HCT116 (cell line): ENCODE measurements at regions not wholly inside any gene's neighbourhood (a gene's known extent, or its start where the extent isn't known, plus 50 kb on each side); places are given as distances from the start of the nearest gene placed in this dataset.

ENCODE experiments used
- ATAC-seq: fragments of 200-7000 bp; cut with Tn5 transposase; 2 replicates; pipeline ENCODE4 v1.9.1; 2020; ENCODE audit warnings: mild to moderate bottlenecking, moderate library complexity
- BruUV-seq: library from RNA; stranded (reverse); fragments of 400-500 nt; replicated peaks from 2 replicates; lab custom pipeline; 2021; lab: Mats Ljungman, UMichigan
- CTCF ChIA-PET: fragments of 300-600 bp; sonication (Branson Sonifier 250); formaldehyde crosslinking; loops from one replicate; lab custom pipeline; 2021; ENCODE audit warnings: antibody characterized with exemption; lab: Charles Lee
- POLR2A ChIA-PET: fragments of 300-600, 350-600 bp; sonication (Branson Sonifier 250); formaldehyde crosslinking; loops from one replicate; lab custom pipeline; 2021; ENCODE audit warnings: antibody characterized with exemption; lab: Charles Lee
- RAD21 ChIA-PET, 2 experiments: fragments of 300-600 bp; sonication (Branson Sonifier 250); formaldehyde crosslinking; loops; one replicate each; lab custom pipeline; 2023; ENCODE audit warnings: low total read pairs in 2 of 2; ENCODE audit not compliant: uncharacterized antibody in 2 of 2, unreplicated experiment in 2 of 2, low non-redundant PET in 1 of 2; lab: Charles Lee
- DNase-seq: peaks from one replicate; pipeline ENCODE4 v3.0.0-alpha.2; 2010; ENCODE audit warnings: low read depth, low spot score
- H2AFZ ChIP-seq: fragments of 200-600 bp; shearing (Covaris generic), sonication (generic); 2 replicates; pipeline ENCODE4 v1.6.1; 2017; ENCODE audit warnings: low read depth, mixed run types, mixed read lengths, antibody characterized with exemption, low read length; ENCODE audit not compliant: poor library complexity, severe bottlenecking
- H3K27ac ChIP-seq: 2 replicates; pipeline ENCODE4 v1.5.1; 2012; ENCODE audit warnings: low read depth, low read length
- H3K27me3 ChIP-seq: fragments of 200-600 bp; sonication (generic); 2 replicates; pipeline ENCODE4 v1.6.1; 2016; ENCODE audit warnings: mixed run types, low read length, mixed read lengths; ENCODE audit not compliant: insufficient read depth
- H3K36me3 ChIP-seq, 2 experiments: fragments of 200-500 bp in 1 of 2; fragments of 200-600 bp in 1 of 2; sonication (Bioruptor generic) in 1 of 2; sonication (generic) in 1 of 2; 2 replicates each; pipeline versions ENCODE4 v1.5.1 to v1.6.1; 2014 to 2016; ENCODE audit warnings: low read length in 2 of 2, inconsistent platforms in 1 of 2, mixed read lengths in 1 of 2, mixed run types in 1 of 2; ENCODE audit not compliant: insufficient read depth in 2 of 2, control insufficient read depth in 1 of 2
- H3K4me1 ChIP-seq, 2 experiments: fragments of 200-600 bp in 1 of 2; sonication (generic) in 1 of 2; 2 replicates each; pipeline versions ENCODE4 v1.5.1 to v1.6.1; 2012 to 2017; ENCODE audit warnings: low read length in 2 of 2, inconsistent platforms in 1 of 2, mild to moderate bottlenecking in 1 of 2, mixed read lengths in 1 of 2, mixed run types in 1 of 2, moderate library complexity in 1 of 2; ENCODE audit not compliant: insufficient read depth in 2 of 2, control insufficient read depth in 1 of 2
- H3K4me2 ChIP-seq: fragments of 200-600 bp; sonication (generic); 2 replicates; pipeline ENCODE4 v1.6.1; 2017; ENCODE audit warnings: mixed run types, low read length, mixed read lengths
- H3K4me3 ChIP-seq, 2 experiments: fragments of 200-600 bp in 1 of 2; sonication (generic) in 1 of 2; replicated peaks in 1 of 2; 2 replicates each; pipeline ENCODE4 v1.5.1; 2011 to 2016; ENCODE audit warnings: low read length in 2 of 2, control low read depth in 1 of 2, low read depth in 1 of 2, mild to moderate bottlenecking in 1 of 2, mixed read lengths in 1 of 2, mixed run types in 1 of 2
- H3K79me2 ChIP-seq: fragments of 200-600 bp; sonication (generic); 2 replicates; pipeline ENCODE4 v1.6.1; 2017; ENCODE audit warnings: mild to moderate bottlenecking, mixed run types, low read length, moderate library complexity, mixed read lengths; ENCODE audit not compliant: insufficient read depth
- H3K9ac ChIP-seq: fragments of 200-600 bp; sonication (generic); 2 replicates; pipeline ENCODE4 v1.6.1; 2016; ENCODE audit warnings: low read length, mixed read lengths
- H3K9me2 ChIP-seq: fragments of 200-600 bp; sonication (generic), shearing (Covaris generic); 2 replicates; pipeline ENCODE4 v1.6.1; 2017; ENCODE audit warnings: mixed run types, mild to moderate bottlenecking, moderate library complexity; ENCODE audit not compliant: insufficient read depth
- H3K9me3 ChIP-seq, 2 experiments: fragments of 200-500 bp in 1 of 2; fragments of 200-600 bp in 1 of 2; sonication (Bioruptor generic) in 1 of 2; sonication (generic) in 1 of 2; 2 replicates each; pipeline ENCODE4 v1.6.1; 2014 to 2017; ENCODE audit warnings: low read length in 2 of 2, mixed read lengths in 2 of 2, inconsistent platforms in 1 of 2, low read depth in 1 of 2, mild to moderate bottlenecking in 1 of 2, mixed run types in 1 of 2, moderate library complexity in 1 of 2; ENCODE audit not compliant: control insufficient read depth in 1 of 2, insufficient read depth in 1 of 2
- H4K20me1 ChIP-seq: fragments of 200-600 bp; sonication (generic), shearing (Covaris generic); 2 replicates; pipeline ENCODE4 v1.6.1; 2017; ENCODE audit warnings: mixed run types, mild to moderate bottlenecking, moderate library complexity; ENCODE audit not compliant: insufficient read depth
- ATF3 ChIP-seq: IDR thresholded peaks from 2 replicates; pipeline ENCODE4 v1.6.1; 2012
- CTCF ChIP-seq, 3 experiments: fragments of 200-600 bp in 1 of 3; sonication (generic) in 1 of 3; IDR thresholded peaks in 2 of 3; conservative IDR thresholded peaks in 1 of 3; 2 replicates each; pipeline ENCODE4 v1.5.1; 2012 to 2017; ENCODE audit warnings: low read depth in 2 of 3, low read length in 2 of 3, antibody characterized with exemption in 1 of 3, borderline replicate concordance in 1 of 3, control low read depth in 1 of 3, mild to moderate bottlenecking in 1 of 3, mixed read lengths in 1 of 3, mixed run types in 1 of 3, moderate library complexity in 1 of 3; ENCODE audit not compliant: insufficient read depth in 1 of 3
- EZH2 ChIP-seq: fragments of 200-600 bp; sonication (generic); IDR thresholded peaks from 2 replicates; pipeline ENCODE4 v1.6.1; 2017; ENCODE audit warnings: antibody characterized with exemption, mixed run types
- EZH2phosphoT487 ChIP-seq: fragments of 200-600 bp; IDR thresholded peaks from 2 replicates; pipeline ENCODE4 v1.6.1; 2018; ENCODE audit warnings: antibody characterized with exemption, borderline replicate concordance
- FOSL1 ChIP-seq: IDR thresholded peaks from 2 replicates; pipeline ENCODE4 v1.6.1; 2012; ENCODE audit warnings: low read depth
- MAX ChIP-seq: IDR thresholded peaks from 2 replicates; pipeline ENCODE4 v1.6.1; 2012
- RAD21 ChIP-seq: IDR thresholded peaks from 2 replicates; pipeline ENCODE4 v1.6.1; 2012; ENCODE audit warnings: low read depth, mild to moderate bottlenecking
- SIN3A ChIP-seq: IDR thresholded peaks from 2 replicates; pipeline ENCODE4 v1.6.1; 2012; ENCODE audit warnings: low read depth
- SRF ChIP-seq: IDR thresholded peaks from 2 replicates; pipeline ENCODE4 v1.6.1; 2012; ENCODE audit warnings: low read depth
- TCF7L2 ChIP-seq: IDR thresholded peaks from 2 replicates; pipeline ENCODE4 v1.7.0; 2011; ENCODE audit warnings: borderline replicate concordance, inconsistent platforms; ENCODE audit not compliant: insufficient read depth, insufficient read length; ENCODE audit errors: extremely low read depth
- YY1 ChIP-seq: IDR thresholded peaks from 2 replicates; pipeline ENCODE4 v1.6.1; 2011; ENCODE audit warnings: low read length, low read depth, moderate library complexity, mild to moderate bottlenecking; ENCODE audit not compliant: insufficient replicate concordance; ENCODE audit errors: extremely low read depth
- intact Hi-C: fragments of 100-400 bp; cut with micrococcal nuclease; formaldehyde crosslinking; loops from 2 replicates; pipeline ENCODE4 v1.10.0; 2022

GRCh38 chr15:27671819-27672437 lies 427.2 kb downstream of the OCA2 start:
- peaks cover 3 to 52% of the 10 kb centered on the region in 2 experiments; a peak in 2 of 4 replicates for H3K9me3 ChIP-seq
- no peaks in the 10 kb centered on the region for H3K27me3 ChIP-seq
- no peak overlapping the region for H3K4me3 ChIP-seq
- H3K4me1 ChIP-seq, result no peaks in the 10 kb centered on the region
- no peak overlapping the region for H3K27ac ChIP-seq
- no peaks in the 10 kb centered on the region for H3K79me2 ChIP-seq
- ATAC-seq (no peak), DNase-seq (no peak)
- RAD21 ChIA-PET, result no interaction called here
- CTCF ChIA-PET, result no interaction called here
- BruUV-seq, result no TSS peak
- H3K9me2 ChIP-seq, result no peaks in the 10 kb centered on the region
- H3K4me2 ChIP-seq, result no peak overlapping the region
- H2AFZ ChIP-seq, result no peak overlapping the region
- POLR2A ChIA-PET, result no interaction called here
- H3K9ac ChIP-seq, result no peak overlapping the region
- no peaks in the 10 kb centered on the region for H4K20me1 ChIP-seq
- no peaks in the 10 kb centered on the region for H3K36me3 ChIP-seq
- no peak for TF ChIP-seq MAX
- TF ChIP-seq EZH2phosphoT487, result no peak
- intact Hi-C loops, result no loop called here

- Histone ChIP-seq H3K9me2 (no peaks in the 10 kb centered on the region), H3K36me3 (no peaks in the 10 kb centered on the region), H3K9me3 (peaks cover 8 to 49% of the 10 kb centered on the region in 2 experiments; a peak in 2 of 4 replicates), H3K4me2 (no peak overlapping the region), H3K27ac (no peak overlapping the region), H3K4me1 (no peaks in the 10 kb centered on the region), H3K4me3 (no peak overlapping the region), H3K79me2 (no peaks in the 10 kb centered on the region), H4K20me1 (no peaks in the 10 kb centered on the region), H3K27me3 (no peaks in the 10 kb centered on the region), H3K9ac (no peak overlapping the region), H2AFZ (no peak overlapping the region)
- ChIA-PET CTCF (no interaction called here), POLR2A (no interaction called here), RAD21 (no interaction called here)
- intact Hi-C loops, result no loop called here
- BruUV-seq, result no TSS peak
- ATAC-seq (no peak), DNase-seq (no peak)
- TF ChIP-seq SRF (no peak), RAD21 (no peak), EZH2phosphoT487 (no peak), MAX (no peak), CTCF (IDR thresholded peaks at IDR 0.05 in 2 of 3, conservative IDR thresholded peaks at IDR 0.05 in 1 of 3; ENCODE audit: borderline replicate concordance in 1 of 3, insufficient read depth in 1 of 3, low read depth in 2 of 3, low read length in 2 of 3) (no peak), YY1 (no peak), ATF3 (no peak), EZH2 (no peak), TCF7L2 (no peak), SIN3A (no peak), FOSL1 (no peak)
Observed at GRCh38 chr15:27670486-27671209, 428.5 kb downstream of the OCA2 start.
